HG03064 (cell line): ENCODE measurements at regions not wholly inside any gene's neighbourhood (a gene's known extent, or its start where the extent isn't known, plus 50 kb on each side); places are given as distances from the start of the nearest gene placed in this dataset.

Experiments
- ATAC-seq: cut with Tn5 transposase; IDR thresholded peaks from one replicate; pipeline ENCODE4 v1.9.1; 2021; ENCODE audit warnings: low read depth; ENCODE audit not compliant: unreplicated experiment

DNA sequence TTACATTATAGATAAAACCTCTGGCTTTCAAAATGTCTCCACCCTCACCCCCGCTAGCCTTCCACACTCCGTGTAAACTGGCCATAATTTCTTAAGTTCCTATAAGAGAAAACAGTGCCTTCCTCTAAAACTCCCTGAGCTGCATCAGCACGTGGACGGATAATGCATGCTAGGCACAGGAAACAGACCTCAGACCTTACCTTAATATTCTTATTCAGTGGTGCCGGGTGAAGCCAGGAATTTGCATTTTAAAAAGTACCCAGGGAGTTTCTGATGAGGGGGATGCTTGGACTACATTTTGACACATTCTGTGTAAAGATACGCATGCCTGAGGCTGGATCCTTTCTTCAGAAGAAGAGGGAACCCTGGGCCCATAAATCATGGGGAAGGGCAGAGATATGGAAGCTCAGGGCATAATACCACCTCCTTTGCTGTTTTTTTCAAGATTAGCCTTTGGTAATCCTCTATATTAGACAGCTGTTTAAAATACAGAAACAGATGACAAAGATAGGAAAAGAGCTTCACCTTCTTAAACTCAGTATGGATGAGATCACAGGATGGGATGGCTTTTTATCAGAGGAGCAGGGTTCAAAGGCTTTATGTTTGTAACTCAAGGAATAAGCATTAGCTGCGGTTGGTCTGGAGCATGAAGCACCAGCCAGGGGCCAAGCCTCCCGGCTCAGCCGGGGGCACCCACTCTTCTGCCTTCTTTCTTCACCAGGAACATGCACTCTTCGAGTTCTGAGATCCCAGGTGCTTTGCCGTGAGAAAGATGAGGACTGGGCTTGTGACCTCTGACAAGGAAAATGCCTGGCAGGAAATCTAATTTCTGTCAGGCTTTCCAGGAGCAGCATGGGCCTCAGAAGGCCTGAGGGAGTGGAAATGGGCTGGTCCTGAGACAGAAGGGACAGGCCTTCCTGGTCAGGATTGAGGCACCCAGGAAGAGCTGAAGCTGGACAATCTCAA lies 218.1 kb upstream of the SOX4 start:
- ATAC-seq: no peak

DNA sequence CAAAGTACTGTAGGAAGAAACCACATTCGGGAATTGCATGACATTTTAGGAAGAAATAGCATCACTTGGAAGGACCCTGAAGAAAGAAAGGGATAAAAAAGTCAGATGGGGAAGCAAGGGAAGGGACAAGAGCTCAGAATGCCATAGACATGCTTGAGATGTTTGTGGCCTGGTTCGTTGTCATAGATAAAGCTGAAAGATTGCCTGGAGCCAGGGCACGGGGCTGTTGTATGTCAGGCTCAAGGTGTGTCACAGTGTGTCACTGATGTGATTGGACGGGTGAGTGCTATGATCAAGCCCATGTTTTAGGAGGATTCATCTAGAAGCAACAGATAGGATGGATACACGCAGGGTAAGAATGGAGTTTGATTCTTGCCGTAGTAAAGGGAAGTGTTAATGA lies 216.2 kb upstream of the SOX4 start:
- no peak for ATAC-seq

GRCh38 chr6:21381331-21381963 lies 212.1 kb upstream of the SOX4 start:
- ATAC-seq: no peak

- ATAC-seq: no peak
Measured at GRCh38 chr6:21382821-21383449, 210.6 kb upstream of the SOX4 start.

GRCh38 chr6:21383450-21384085 lies 210.0 kb upstream of the SOX4 start:
- no peak for ATAC-seq

DNA sequence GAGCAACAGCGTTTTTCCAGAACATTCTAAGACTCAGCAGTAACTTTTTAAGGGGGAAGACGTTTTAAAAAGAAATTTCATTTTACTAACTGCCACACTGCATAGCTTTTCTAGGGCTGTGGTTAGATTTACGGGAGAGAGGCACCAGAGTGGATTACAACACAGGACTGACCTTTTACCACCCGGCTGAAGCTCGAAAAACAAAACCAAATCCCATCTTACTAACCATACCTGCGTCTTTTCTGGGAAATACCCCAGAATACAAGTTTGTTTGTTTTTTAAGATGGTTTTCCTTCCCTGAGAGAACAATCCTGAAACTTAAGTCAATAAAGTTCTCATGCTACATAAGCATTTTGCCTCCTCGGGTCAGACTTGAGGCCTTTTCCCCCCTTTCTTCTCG lies 209.3 kb upstream of the SOX4 start:
- ATAC-seq: no peak

DNA sequence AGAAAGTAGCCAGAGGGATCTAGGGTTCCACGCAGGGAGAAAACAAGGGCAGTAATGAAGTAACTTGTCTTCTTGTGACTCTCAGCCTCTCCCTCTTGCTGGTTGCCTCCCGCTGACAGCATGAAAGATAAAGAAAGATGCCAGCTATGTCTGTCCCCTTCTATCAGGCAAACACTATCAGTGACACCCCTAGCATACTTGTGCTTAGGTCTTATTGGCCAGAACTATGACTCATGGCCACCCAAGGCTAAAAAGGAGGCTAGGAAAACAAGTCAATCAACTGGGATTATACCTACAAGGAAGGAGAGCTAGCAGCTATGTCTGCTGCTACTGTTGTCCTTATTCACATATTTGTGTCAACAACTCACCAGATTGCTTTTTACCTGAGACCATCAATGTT lies 206.8 kb upstream of the SOX4 start:
- ATAC-seq: no peak

- ATAC-seq: no peak
Measured at GRCh38 chr6:21390532-21391213, 202.9 kb upstream of the SOX4 start.

GRCh38 chr6:21392177-21392576 lies 201.4 kb upstream of the SOX4 start:
- no peak for ATAC-seq

DNA sequence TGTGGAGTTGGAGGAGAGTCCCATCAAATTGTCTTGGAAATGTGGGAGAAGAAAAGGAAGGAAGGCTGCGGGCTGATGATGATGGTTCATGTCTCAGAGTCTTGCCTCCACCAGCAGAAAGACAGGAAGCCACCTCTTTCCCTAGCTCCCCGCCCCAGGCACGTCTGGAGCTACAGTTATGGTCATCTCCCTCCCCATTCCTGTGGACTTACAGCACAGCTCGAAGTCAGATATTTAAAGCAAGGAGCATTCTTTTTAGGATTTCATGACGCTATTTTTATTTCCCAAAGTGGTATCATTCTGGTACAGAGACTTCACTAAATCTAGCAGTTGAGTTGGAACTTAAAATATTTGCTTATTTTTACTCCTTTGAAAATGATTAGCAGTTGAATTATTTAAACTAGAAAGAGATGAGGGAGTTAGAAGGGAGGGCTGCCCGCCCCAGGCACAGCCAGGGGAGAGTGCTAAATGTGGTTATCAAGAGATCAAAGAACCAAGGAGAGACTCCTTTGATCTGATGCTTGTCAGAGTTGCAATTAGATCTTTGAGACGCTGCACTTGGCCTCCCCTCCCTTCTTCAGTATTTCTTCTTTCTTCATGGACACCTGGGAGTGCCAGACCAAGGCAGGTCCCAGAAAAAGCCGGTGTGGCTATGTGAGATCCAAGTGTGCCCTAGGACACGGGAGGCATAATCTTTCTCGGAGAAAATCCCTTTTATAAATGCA lies 199.9 kb upstream of the SOX4 start:
- ATAC-seq: no peak

GRCh38 chr6:21395121-21395520 lies 198.4 kb upstream of the SOX4 start:
- ATAC-seq: no peak

- no peak for ATAC-seq
Measured at GRCh38 chr6:21396313-21396712, 197.2 kb upstream of the SOX4 start.

- no peak for ATAC-seq
Measured at GRCh38 chr6:21398741-21399325, 194.7 kb upstream of the SOX4 start.

DNA sequence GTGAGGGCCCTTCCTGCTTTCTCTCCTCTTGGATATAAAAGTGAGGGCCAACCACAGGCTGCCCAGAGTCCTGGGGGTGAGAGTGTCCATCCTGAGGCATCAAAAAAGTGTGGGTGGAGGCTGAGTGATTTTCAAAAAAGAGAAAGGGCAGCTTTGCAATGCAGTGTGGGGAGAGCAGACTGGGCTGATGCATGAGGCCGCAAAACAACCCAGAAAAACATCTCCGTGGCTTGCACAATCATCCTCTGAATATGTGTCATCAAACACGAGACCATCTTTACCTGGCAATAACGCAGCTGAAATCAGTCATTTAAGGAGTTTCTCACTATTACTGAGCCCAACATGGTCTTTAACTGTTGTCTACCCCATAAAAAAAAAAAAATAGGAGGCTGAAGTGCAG lies 191.2 kb upstream of the SOX4 start:
- no peak for ATAC-seq

DNA sequence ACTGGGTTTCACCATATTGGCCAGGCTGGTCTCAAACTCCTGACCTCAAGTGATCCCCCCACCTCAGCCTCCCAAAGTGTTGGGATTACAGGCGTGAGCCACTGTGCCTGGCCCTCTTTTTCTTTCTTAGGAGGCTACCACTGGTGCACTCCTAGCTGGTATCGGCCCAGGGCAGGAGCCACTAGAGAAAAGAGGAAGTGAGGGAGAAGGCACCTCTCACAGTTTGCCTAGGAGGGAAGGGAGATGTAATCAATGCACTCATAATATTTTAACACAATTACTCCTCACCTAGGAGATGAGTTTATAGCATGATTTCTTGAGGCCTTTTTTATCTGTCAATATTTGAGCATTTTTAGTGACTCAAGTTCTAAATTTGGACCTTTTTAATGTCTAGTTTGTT lies 189.0 kb upstream of the SOX4 start:
- ATAC-seq: no peak

GRCh38 chr6:21406316-21406715 lies 187.2 kb upstream of the SOX4 start:
- no peak for ATAC-seq

GRCh38 chr6:21409231-21409630 lies 184.3 kb upstream of the SOX4 start:
- no peak for ATAC-seq

DNA sequence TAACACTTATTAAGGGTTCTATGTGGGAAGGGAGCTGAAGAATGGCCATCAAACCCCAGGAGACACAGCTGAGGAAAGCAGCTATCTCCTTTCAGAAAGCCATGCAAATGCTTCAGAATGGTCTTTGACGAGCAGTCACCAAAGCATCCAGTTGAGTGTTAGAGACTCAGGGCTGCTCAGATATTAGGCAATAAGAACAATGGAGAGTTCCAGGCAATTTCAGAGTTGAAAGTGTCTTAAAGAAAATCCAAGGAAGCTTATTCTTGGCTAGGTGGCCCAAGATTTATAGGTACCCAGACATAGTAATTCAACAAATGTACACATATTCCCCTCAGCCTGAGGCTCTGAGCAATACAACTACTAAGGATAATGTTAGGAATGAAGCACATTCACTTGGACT lies 180.1 kb upstream of the SOX4 start:
- no peak for ATAC-seq

- ATAC-seq: no peak
Measured at GRCh38 chr6:21414065-21414464, 179.5 kb upstream of the SOX4 start.
